Panc1 (cell line): ENCODE measurements at regions not wholly inside any gene's neighbourhood (a gene's known extent, or its start where the extent isn't known, plus 50 kb on each side); places are given as distances from the start of the nearest gene placed in this dataset.

Source experiments
- ATAC-seq: fragments of 200-7000 bp; cut with Tn5 transposase; 2 replicates; pipeline ENCODE4 v1.9.1; 2020; ENCODE audit warnings: mild to moderate bottlenecking, moderate library complexity
- BruUV-seq: library from RNA; stranded (reverse); fragments of 400-500 nt; replicated peaks from 2 replicates; lab custom pipeline; 2021; lab: Mats Ljungman, UMichigan
- CTCF ChIA-PET: fragments of 300-600 bp; sonication (Branson Sonifier 250); formaldehyde crosslinking; loops from one replicate; lab custom pipeline; 2022; ENCODE audit warnings: antibody characterized with exemption; lab: Charles Lee
- POLR2A ChIA-PET: fragments of 300-600 bp; sonication (Branson Sonifier 250); formaldehyde crosslinking; loops from one replicate; lab custom pipeline; 2022; ENCODE audit warnings: antibody characterized with exemption; lab: Charles Lee
- DNase-seq: peaks from one replicate; pipeline ENCODE4 v3.0.0-alpha.2; 2010; ENCODE audit warnings: low read depth, low spot score
- H3K27ac ChIP-seq: 2 replicates; pipeline ENCODE4 v1.5.1; 2011; ENCODE audit warnings: mild to moderate bottlenecking, low read length, inconsistent platforms
- H3K27me3 ChIP-seq: fragments of 200-500 bp; sonication (Bioruptor generic); 2 replicates; pipeline ENCODE4 v1.6.0; 2014; ENCODE audit warnings: low read length, inconsistent platforms; ENCODE audit not compliant: control insufficient read depth, insufficient read depth
- H3K36me3 ChIP-seq: fragments of 200-500 bp; sonication (Bioruptor generic); 2 replicates; pipeline ENCODE4 v1.5.1; 2014; ENCODE audit warnings: inconsistent platforms, mild to moderate bottlenecking, low read length, moderate library complexity; ENCODE audit not compliant: control insufficient read depth, insufficient read depth
- H3K4me1 ChIP-seq: 2 replicates; pipeline ENCODE4 v1.5.1; 2011; ENCODE audit warnings: inconsistent platforms, mild to moderate bottlenecking, low read length, moderate library complexity; ENCODE audit not compliant: control insufficient read depth, insufficient read depth
- H3K4me3 ChIP-seq, 2 experiments: 2 replicates each; pipeline ENCODE4 v1.5.1; 2011 to 2012; ENCODE audit warnings: low read depth in 2 of 2, low read length in 2 of 2, mild to moderate bottlenecking in 2 of 2, inconsistent platforms in 1 of 2, moderate library complexity in 1 of 2
- H3K9me3 ChIP-seq: fragments of 200-500 bp; sonication (Bioruptor generic); 2 replicates; pipeline ENCODE4 v1.5.1; 2014; ENCODE audit warnings: low read depth, mild to moderate bottlenecking, inconsistent platforms, low read length, moderate library complexity; ENCODE audit not compliant: control insufficient read depth, insufficient read depth
- CTCF ChIP-seq: fragments of 450-650 bp; IDR thresholded peaks from 2 replicates; pipeline ENCODE4 v1.5.1; 2017; ENCODE audit warnings: mild to moderate bottlenecking
- POLR2AphosphoS5 ChIP-seq: IDR thresholded peaks from 2 replicates; pipeline ENCODE4 v1.6.1; 2012; ENCODE audit warnings: mild to moderate bottlenecking, low read depth, low read length, moderate library complexity
- REST ChIP-seq, 2 experiments: IDR thresholded peaks; 2 replicates each; pipeline ENCODE4 v1.6.1; 2011 to 2012; ENCODE audit warnings: low read depth in 2 of 2, control low read depth in 1 of 2, low read length in 1 of 2, mild to moderate bottlenecking in 1 of 2, moderate library complexity in 1 of 2; ENCODE audit not compliant: insufficient read depth in 1 of 2
- SIN3A ChIP-seq: IDR thresholded peaks from 2 replicates; pipeline ENCODE4 v1.6.1; 2012; ENCODE audit warnings: low read depth, mild to moderate bottlenecking, low read length, moderate library complexity, borderline replicate concordance; ENCODE audit not compliant: insufficient read depth
- TCF7L2 ChIP-seq: IDR thresholded peaks from 2 replicates; pipeline ENCODE4 v1.6.1; 2011; ENCODE audit warnings: mild to moderate bottlenecking, low read depth, low read length, inconsistent platforms
- in situ Hi-C: cut with HindIII; loops from 2 replicates; pipeline ENCODE4 v1.10.0; 2016; ENCODE audit warnings: low sequenced_read_pairs, low pct_unique_long_range_greater_than_20kb
- intact Hi-C: fragments of 100-400 bp; cut with micrococcal nuclease; formaldehyde crosslinking; loops from one replicate; pipeline ENCODE4 v1.10.0; 2022; ENCODE audit not compliant: unreplicated experiment

GRCh38 chr9:129517006-129517405 lies 103.9 kb downstream of the C9orf50 start:
- peaks cover 5% of the 10 kb centered on the region; the same call in 1 of the 2 replicates for H3K9me3 ChIP-seq
- ChIA-PET POLR2A (no interaction called here), CTCF (no interaction called here)
- no peaks in the 10 kb centered on the region for H3K36me3 ChIP-seq
- no peaks in the 10 kb centered on the region for H3K27me3 ChIP-seq
- intact Hi-C loops: no loop called here
- no peak overlapping the region for H3K27ac ChIP-seq
- TF ChIP-seq SIN3A: no peak
- no peaks in the 10 kb centered on the region for H3K4me1 ChIP-seq
- no peak for ATAC-seq
- H3K4me3 ChIP-seq: no peak overlapping the region
- DNase-seq: no peak
- in situ Hi-C loops: no loop called here
- BruUV-seq: no TSS peak

- ATAC-seq (no peak), DNase-seq (no peak)
- in situ Hi-C loops: no loop called here
- Histone ChIP-seq H3K27ac (no peak overlapping the region), H3K4me1 (no peaks in the 10 kb centered on the region), H3K27me3 (no peaks in the 10 kb centered on the region), H3K9me3 (peaks cover 5% of the 10 kb centered on the region; the same call in 1 of the 2 replicates), H3K4me3 (no peak overlapping the region), H3K36me3 (no peaks in the 10 kb centered on the region)
- CTCF ChIA-PET: no interaction called here
- POLR2A ChIA-PET: no interaction called here
- intact Hi-C loops: no loop called here
- no TSS peak for BruUV-seq
- TF ChIP-seq TCF7L2 (no peak), SIN3A (no peak), REST (IDR thresholded peaks at IDR 0.05; ENCODE audit: insufficient read depth in 1 of 2, low read depth in 2 of 2, low read length in 1 of 2) (no peak), POLR2AphosphoS5 (no peak), CTCF (no peak)
Observed at GRCh38 chr9:129514891-129515290, 106.0 kb downstream of the C9orf50 start.

- Histone ChIP-seq H3K36me3 (no peaks in the 10 kb centered on the region), H3K9me3 (peaks cover 5% of the 10 kb centered on the region; the same call in 1 of the 2 replicates), H3K4me1 (no peaks in the 10 kb centered on the region), H3K4me3 (no peak overlapping the region), H3K27ac (no peak overlapping the region), H3K27me3 (no peaks in the 10 kb centered on the region)
- in situ Hi-C loops: no loop called here
- ATAC-seq (no peak), DNase-seq (no peak)
- ChIA-PET POLR2A (no interaction called here), CTCF (no interaction called here)
- BruUV-seq: no TSS peak
- TF ChIP-seq TCF7L2: no peak
- TF ChIP-seq POLR2AphosphoS5: no peak
- no peak for TF ChIP-seq CTCF
- no peak for TF ChIP-seq SIN3A
- no peak for TF ChIP-seq REST (IDR thresholded peaks at IDR 0.05; ENCODE audit: insufficient read depth in 1 of 2, low read depth in 2 of 2, low read length in 1 of 2)
- intact Hi-C loops: no loop called here
Observed at GRCh38 chr9:129514497-129514867, 106.4 kb downstream of the C9orf50 start.
